GM19397 (cell line): ENCODE measurements at regions not wholly inside any gene's neighbourhood (a gene's known extent, or its start where the extent isn't known, plus 50 kb on each side); places are given as distances from the start of the nearest gene placed in this dataset.
"Not testable (repeated sequence)": the region's sequence is repeated elsewhere in the genome, so short reads cannot be mapped to it uniquely, and the experiment has no call there.

Experiments used
- ATAC-seq: cut with Tn5 transposase; IDR thresholded peaks from one replicate; pipeline ENCODE4 v1.9.1; 2021; ENCODE audit warnings: mild to moderate bottlenecking, moderate library complexity; ENCODE audit not compliant: unreplicated experiment

DNA sequence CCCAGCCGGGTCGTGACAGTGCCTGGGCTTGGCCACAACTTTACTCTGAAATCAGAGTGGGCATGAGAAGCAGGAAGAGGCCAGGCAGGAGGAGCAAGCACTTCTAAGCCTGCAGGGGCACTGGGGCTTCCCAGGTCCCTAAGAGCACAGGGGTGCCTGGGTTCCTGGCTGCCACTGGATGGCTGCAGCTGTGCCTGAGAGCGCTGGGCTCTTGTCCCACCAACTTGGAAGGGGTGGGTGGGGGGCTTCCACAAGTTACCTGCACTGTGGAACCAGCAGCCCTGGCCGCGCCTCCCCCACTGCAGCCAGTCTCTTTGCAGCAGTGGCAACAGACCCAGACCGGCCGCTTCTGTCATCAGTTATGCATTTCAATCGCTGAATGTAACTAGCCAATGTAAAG lies 434.7 kb upstream of the GRM3 start:
- no peak for ATAC-seq

DNA sequence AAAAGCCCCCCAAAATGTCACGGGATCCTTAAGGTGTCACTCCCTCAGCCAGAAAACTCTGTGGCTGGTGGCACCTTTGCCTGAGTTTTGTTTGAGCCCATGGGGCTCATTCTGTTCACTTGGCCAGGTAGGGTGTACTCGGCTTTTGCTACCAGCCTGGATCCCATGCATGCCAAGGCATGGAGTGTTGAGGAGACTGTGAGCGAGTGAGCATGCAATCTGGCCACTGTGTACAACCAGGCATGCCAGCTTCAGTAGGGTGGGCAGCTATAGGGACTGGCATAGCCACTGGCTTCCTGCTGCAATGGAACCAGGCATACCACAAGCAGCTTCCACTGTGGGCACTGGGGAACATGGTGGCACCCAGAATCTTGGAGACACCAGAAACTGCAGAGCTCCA lies 436.0 kb upstream of the GRM3 start:
- no peak for ATAC-seq

DNA sequence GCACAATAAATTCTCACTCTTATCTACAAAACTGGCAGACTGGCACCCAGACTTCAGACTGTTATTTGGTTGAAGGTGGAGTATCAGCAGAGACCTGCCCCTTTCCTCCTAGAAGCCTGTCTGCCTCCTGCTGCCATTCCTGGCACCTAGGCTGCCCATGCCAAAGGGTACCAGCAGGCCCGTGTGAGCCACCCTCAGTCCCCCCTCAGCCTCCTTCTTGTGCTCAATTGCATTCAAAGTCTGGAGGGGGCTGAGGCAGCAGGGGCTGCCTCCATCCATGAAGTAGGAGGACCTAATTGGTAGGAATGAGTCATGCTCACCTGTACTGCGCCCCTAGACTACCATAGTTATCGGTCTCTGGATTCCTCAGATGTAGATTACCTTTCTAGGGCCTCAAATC lies 440.9 kb upstream of the GRM3 start:
- ATAC-seq = no peak

DNA sequence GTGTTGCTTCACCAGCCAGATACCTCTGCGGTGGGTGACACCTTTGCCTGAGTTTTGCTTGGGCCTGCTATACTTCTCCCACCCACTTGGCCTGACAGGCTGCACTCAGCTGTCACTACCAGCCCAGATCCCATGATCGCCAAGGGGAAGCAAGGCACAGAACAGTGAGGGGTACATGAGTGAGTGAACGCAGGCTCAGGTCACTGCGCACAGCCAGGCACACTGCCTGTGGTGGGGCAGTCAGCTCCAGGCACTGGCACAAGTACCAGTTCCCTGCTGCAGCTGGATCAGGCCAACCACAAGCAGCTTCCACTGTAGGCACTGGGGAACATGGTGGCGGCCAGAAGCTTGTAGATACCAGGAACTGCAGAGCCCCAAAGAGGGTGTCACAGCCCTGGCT lies 441.9 kb upstream of the GRM3 start:
- no peak for ATAC-seq

DNA sequence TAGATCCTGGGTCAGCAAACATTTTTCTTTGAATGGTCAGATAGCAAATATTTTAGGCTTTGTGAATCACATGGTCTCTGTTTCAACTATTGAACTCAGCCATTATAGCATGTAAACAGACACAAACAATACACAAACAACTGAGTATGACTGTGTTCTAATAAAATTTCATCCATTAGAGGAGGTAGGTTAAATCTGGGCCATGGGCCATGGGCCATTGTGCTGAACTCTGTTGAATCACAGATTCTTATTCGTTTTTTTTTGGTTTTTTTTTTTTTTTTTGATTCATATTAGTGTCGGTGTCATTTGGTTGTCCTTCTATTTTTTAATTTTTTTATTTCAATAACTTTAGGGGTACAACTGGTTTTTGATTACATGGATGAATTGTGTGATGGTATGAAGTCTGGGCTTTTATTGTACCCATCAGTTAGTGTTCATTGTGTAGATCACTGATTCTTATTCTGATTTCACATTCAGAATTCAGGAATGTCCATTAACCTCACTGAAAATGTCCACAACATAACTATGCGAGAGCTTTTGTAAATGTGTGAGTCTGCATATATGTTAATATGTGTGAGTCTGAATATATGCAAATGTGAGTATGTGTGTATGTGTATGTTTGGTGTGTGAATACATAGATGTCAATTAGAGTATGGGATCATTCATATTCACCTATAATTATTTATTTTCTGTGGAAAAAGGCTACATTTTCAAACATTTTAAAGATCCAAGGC lies 443.7 kb upstream of the GRM3 start:
- no peak for ATAC-seq

- no peak for ATAC-seq
These were observed 453.4 kb upstream of the GRM3 start for GRCh38 chr7:86190351-86190750.

DNA sequence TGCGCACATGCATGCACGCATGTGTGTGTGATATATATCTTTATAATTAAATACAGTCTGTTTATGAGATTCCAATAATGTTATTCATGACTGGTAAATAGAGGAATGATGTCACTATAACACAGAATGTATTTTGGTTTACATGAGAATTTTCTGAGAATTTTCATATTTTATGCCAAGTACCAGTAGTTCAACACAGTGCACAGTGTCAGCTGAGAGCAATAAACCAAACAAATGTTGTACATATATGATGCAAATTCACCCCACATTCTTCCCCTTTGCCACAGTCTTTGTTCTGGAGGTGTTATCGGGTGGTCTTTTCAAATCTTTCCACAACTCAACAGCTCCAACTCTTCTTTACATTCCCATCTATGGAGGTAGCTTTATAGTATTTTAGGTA lies 462.2 kb upstream of the GRM3 start:
- ATAC-seq = no peak

DNA sequence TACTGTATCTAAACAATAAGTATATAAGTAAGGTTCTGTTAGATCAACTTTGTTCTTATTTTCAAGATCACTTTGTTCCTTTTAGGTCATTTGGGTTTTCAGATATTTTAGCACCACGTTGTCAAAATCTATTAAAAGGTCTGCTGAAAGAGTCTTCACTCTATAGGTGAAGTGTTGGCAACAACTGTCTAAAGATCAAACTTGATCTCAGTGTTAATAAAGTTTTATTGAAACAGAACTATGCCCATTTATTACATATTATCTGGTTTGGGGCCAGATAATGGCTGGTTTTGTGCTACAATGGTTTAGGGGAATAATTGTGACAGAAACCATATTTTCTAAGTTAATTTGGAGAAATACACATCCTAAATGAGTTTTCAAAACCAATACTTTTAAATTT lies 478.9 kb upstream of the GRM3 start:
- no peak for ATAC-seq

DNA sequence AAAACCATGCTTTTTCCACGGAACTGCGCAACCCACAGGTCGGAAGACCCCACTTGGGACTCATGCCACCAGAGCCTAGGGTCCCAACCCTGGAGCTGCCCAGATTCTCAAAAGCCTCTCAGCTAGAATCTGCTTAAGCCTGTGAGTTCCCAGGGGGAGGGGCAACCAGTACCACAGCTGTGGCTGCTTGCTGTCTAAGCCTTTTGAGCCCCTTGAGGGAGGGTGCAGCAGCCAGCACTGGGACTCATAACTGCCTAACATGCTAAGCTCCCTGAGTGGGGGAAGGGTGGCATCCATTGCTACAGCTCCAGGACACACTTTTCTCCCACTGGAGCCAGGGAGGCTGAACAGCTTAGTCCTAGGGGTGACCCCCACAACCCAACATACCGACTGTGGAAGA lies 485.6 kb upstream of the GRM3 start:
- no peak for ATAC-seq

DNA sequence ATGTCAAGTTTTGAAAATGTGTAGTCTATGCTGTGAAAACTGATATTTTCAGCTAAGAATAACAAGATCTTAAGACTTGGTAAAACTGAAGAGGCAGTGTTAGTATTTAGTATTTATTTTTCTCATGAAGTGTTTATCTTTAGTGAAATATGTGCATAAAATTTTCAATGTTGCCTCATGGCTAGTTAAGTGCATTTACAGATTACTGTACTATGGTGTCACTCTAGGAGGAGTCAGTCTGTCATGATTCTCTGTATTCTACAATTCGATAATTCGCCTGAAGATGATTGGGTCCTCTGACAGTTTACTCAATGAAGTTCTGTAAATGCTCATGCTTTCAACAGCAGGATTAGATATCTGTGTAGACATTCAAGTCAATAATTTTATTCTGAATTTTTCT lies 488.1 kb upstream of the GRM3 start:
- no peak for ATAC-seq

DNA sequence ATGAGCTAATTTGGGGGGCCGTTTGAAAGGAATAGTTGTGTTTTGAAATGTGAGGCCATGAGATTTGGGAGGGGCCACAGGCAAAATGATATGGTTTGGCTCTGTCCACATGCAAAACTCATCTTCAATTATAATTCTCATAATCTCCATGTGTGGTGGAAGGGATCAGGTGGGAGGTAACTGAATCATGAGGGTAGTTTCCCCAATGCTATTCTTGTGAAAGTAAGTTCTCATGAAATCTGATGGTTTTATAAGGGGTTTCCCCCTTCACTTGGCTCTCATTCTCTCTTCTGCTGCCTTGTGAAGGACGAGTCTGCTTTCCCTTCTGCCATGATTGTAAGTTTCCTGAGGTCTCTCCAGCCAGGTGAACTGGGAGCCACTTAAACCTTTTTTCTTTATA lies 490.8 kb upstream of the GRM3 start:
- ATAC-seq = no peak

DNA sequence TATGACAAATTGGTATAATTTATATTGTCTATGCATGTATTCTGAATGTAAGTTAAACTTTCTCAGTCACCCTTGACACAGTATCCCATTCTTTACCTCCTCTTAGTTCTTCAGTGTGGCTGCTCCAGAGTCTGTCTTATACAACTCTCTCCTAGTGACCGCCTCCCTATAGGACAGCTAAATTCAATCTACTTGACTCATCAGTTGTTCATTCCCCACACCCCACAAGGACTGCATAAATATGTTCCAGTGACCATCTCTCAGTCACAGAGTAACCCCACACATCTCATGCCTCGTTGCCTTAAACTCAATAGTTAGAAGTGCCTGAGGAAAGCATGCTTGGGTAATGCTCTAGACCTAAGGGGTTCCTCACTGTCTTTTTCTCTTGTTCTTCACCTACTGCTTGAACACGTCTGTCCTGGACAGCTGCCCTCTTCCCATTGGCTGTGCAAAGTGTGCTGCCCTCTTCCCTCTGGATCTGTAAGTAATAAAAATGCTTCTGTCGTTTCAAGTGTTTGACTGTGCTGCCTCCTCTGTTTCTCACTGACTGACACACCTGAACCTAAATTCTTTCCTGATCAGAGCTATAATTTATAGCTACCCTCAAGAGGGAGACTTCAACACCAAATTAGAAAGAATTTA lies 494.6 kb upstream of the GRM3 start:
- ATAC-seq = no peak

DNA sequence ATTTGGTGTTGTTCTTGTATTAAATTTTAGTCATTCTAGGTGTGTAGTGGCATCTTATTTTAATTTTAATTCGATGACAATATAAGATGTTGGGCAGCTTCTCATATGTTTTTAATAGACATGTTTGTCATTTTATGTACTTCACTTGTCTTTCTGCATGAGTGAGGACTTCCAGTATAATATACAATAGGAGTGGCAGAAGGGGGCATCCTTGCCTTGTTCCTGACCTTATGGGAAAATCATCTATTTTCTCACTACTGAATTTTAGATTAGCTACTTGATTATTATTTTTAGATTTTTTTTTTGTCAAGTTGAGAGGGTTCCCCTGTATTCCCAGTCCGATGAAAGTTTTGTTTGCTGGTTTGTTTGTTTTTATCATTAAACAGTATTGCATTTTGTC lies 495.2 kb upstream of the GRM3 start:
- ATAC-seq = no peak

GRCh38 chr7:86137343-86137742 lies 506.4 kb upstream of the GRM3 start:
- ATAC-seq = no peak

DNA sequence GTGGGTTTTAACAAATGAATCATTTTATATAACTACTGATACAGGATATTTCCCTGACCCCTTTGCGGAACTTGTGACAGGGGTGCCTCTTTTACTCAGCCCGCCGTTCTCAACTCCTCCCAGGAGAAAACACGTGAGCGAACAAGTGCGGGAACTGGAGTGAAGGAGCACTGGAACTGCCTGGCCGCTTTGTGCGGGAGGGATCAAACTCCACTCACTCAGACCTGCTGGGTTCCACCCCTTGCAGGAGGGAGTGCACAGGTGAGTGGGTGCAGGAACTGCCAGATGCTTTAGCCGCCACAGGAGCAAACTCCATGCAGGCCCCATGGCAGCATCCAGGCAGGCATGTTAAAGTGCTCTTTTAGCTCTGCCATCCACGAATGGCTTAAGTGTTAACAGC lies 513.4 kb upstream of the GRM3 start:
- ATAC-seq = no peak

- no peak for ATAC-seq
These were observed 520.2 kb upstream of the GRM3 start for GRCh38 chr7:86123476-86123875.

DNA sequence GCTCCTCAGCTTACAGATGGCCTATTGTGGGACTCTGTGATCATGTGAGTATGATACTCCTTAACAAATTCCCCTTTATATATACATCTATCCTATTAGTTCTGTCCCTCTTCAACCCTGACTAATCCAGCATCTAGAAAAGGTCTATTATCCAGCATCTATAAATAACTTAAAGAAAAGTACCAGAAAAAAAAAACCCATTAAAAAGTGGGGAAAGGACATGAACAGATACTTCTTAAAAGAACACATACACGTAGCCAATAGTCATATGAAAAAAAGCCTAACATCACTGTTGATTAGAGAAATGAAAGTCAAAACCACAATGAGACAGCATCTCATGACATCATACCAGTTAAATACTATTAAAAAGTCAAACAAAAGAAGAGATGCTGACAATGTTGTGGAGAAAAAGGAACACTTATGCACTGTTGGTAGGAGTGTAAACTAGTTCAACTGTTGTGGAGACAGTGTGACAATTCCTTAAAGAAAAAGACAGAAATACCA lies 549.5 kb upstream of the GRM3 start:
- ATAC-seq = no peak

- ATAC-seq = no peak
These were observed 552.3 kb upstream of the GRM3 start for GRCh38 chr7:86091369-86091768.

DNA sequence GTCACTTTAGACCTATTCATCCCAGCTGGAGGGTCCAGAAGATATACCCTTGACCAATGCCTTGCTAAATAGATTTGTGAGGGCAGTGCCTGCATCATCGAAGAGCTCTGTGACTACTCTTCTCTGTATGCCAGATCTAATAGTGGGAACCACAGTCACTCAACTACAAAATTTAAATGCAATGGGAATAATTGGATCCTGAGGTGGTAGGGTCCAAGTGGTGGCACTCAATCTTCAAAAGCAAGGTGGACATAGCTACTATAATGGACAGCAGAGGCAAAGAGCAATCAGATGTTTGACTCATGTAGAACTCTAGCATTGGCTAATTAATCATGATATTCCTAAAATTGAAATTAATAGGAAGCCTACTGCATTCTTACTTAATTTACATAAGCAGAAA lies 554.3 kb upstream of the GRM3 start:
- no peak for ATAC-seq

DNA sequence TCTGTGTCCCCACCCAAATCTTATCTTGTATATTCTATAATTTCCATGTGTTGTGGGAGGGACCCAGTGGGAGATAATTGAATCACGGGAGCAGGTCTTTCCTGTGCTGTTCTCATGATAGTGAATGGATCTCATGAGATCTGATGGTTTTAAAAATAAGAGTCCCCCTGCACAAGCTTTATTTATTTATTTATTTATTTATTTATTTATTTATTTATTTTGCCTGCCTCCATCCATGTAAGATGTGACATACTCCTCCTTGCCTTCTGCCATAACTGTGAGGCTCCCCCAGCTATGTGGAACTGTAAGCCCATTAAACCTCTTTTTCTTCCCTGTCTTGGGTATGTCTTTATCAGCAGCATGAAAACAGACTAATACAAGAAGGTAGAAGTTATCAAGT lies 579.1 kb upstream of the GRM3 start:
- ATAC-seq = not testable (repeated sequence)

GRCh38 chr7:86058649-86059048 lies 585.1 kb upstream of the GRM3 start:
- no peak for ATAC-seq

GRCh38 chr7:86050918-86051317 lies 592.8 kb upstream of the GRM3 start:
- ATAC-seq = no peak

- no peak for ATAC-seq
These were observed 593.8 kb upstream of the GRM3 start for GRCh38 chr7:86049910-86050309.
